HCT116 (cell line): ENCODE measurements at regions not wholly inside any gene's neighbourhood (a gene's known extent, or its start where the extent isn't known, plus 50 kb on each side); places are given as distances from the start of the nearest gene placed in this dataset.

Experiments used
- ATAC-seq: fragments of 200-7000 bp; cut with Tn5 transposase; 2 replicates; pipeline ENCODE4 v1.9.1; 2020; ENCODE audit warnings: mild to moderate bottlenecking, moderate library complexity
- BruUV-seq: library from RNA; stranded (reverse); fragments of 400-500 nt; replicated peaks from 2 replicates; lab custom pipeline; 2021; lab: Mats Ljungman, UMichigan
- CTCF ChIA-PET: fragments of 300-600 bp; sonication (Branson Sonifier 250); formaldehyde crosslinking; loops from one replicate; lab custom pipeline; 2021; ENCODE audit warnings: antibody characterized with exemption; lab: Charles Lee
- POLR2A ChIA-PET: fragments of 300-600, 350-600 bp; sonication (Branson Sonifier 250); formaldehyde crosslinking; loops from one replicate; lab custom pipeline; 2021; ENCODE audit warnings: antibody characterized with exemption; lab: Charles Lee
- RAD21 ChIA-PET, 2 experiments: fragments of 300-600 bp; sonication (Branson Sonifier 250); formaldehyde crosslinking; loops; one replicate each; lab custom pipeline; 2023; ENCODE audit warnings: low total read pairs in 2 of 2; ENCODE audit not compliant: uncharacterized antibody in 2 of 2, unreplicated experiment in 2 of 2, low non-redundant PET in 1 of 2; lab: Charles Lee
- DNase-seq: peaks from one replicate; pipeline ENCODE4 v3.0.0-alpha.2; 2010; ENCODE audit warnings: low read depth, low spot score
- H2AFZ ChIP-seq: fragments of 200-600 bp; shearing (Covaris generic), sonication (generic); 2 replicates; pipeline ENCODE4 v1.6.1; 2017; ENCODE audit warnings: low read depth, mixed run types, mixed read lengths, antibody characterized with exemption, low read length; ENCODE audit not compliant: poor library complexity, severe bottlenecking
- H3K27ac ChIP-seq: 2 replicates; pipeline ENCODE4 v1.5.1; 2012; ENCODE audit warnings: low read depth, low read length
- H3K27me3 ChIP-seq: fragments of 200-600 bp; sonication (generic); 2 replicates; pipeline ENCODE4 v1.6.1; 2016; ENCODE audit warnings: mixed run types, low read length, mixed read lengths; ENCODE audit not compliant: insufficient read depth
- H3K36me3 ChIP-seq, 2 experiments: fragments of 200-500 bp in 1 of 2; fragments of 200-600 bp in 1 of 2; sonication (Bioruptor generic) in 1 of 2; sonication (generic) in 1 of 2; 2 replicates each; pipeline versions ENCODE4 v1.5.1 to v1.6.1; 2014 to 2016; ENCODE audit warnings: low read length in 2 of 2, inconsistent platforms in 1 of 2, mixed read lengths in 1 of 2, mixed run types in 1 of 2; ENCODE audit not compliant: insufficient read depth in 2 of 2, control insufficient read depth in 1 of 2
- H3K4me1 ChIP-seq, 2 experiments: fragments of 200-600 bp in 1 of 2; sonication (generic) in 1 of 2; 2 replicates each; pipeline versions ENCODE4 v1.5.1 to v1.6.1; 2012 to 2017; ENCODE audit warnings: low read length in 2 of 2, inconsistent platforms in 1 of 2, mild to moderate bottlenecking in 1 of 2, mixed read lengths in 1 of 2, mixed run types in 1 of 2, moderate library complexity in 1 of 2; ENCODE audit not compliant: insufficient read depth in 2 of 2, control insufficient read depth in 1 of 2
- H3K4me2 ChIP-seq: fragments of 200-600 bp; sonication (generic); 2 replicates; pipeline ENCODE4 v1.6.1; 2017; ENCODE audit warnings: mixed run types, low read length, mixed read lengths
- H3K4me3 ChIP-seq, 2 experiments: fragments of 200-600 bp in 1 of 2; sonication (generic) in 1 of 2; replicated peaks in 1 of 2; 2 replicates each; pipeline ENCODE4 v1.5.1; 2011 to 2016; ENCODE audit warnings: low read length in 2 of 2, control low read depth in 1 of 2, low read depth in 1 of 2, mild to moderate bottlenecking in 1 of 2, mixed read lengths in 1 of 2, mixed run types in 1 of 2
- H3K79me2 ChIP-seq: fragments of 200-600 bp; sonication (generic); 2 replicates; pipeline ENCODE4 v1.6.1; 2017; ENCODE audit warnings: mild to moderate bottlenecking, mixed run types, low read length, moderate library complexity, mixed read lengths; ENCODE audit not compliant: insufficient read depth
- H3K9ac ChIP-seq: fragments of 200-600 bp; sonication (generic); 2 replicates; pipeline ENCODE4 v1.6.1; 2016; ENCODE audit warnings: low read length, mixed read lengths
- H3K9me2 ChIP-seq: fragments of 200-600 bp; sonication (generic), shearing (Covaris generic); 2 replicates; pipeline ENCODE4 v1.6.1; 2017; ENCODE audit warnings: mixed run types, mild to moderate bottlenecking, moderate library complexity; ENCODE audit not compliant: insufficient read depth
- H3K9me3 ChIP-seq, 2 experiments: fragments of 200-500 bp in 1 of 2; fragments of 200-600 bp in 1 of 2; sonication (Bioruptor generic) in 1 of 2; sonication (generic) in 1 of 2; 2 replicates each; pipeline ENCODE4 v1.6.1; 2014 to 2017; ENCODE audit warnings: low read length in 2 of 2, mixed read lengths in 2 of 2, inconsistent platforms in 1 of 2, low read depth in 1 of 2, mild to moderate bottlenecking in 1 of 2, mixed run types in 1 of 2, moderate library complexity in 1 of 2; ENCODE audit not compliant: control insufficient read depth in 1 of 2, insufficient read depth in 1 of 2
- H4K20me1 ChIP-seq: fragments of 200-600 bp; sonication (generic), shearing (Covaris generic); 2 replicates; pipeline ENCODE4 v1.6.1; 2017; ENCODE audit warnings: mixed run types, mild to moderate bottlenecking, moderate library complexity; ENCODE audit not compliant: insufficient read depth
- CBX3 ChIP-seq: IDR thresholded peaks from 2 replicates; pipeline ENCODE4 v1.6.1; 2012; ENCODE audit warnings: low read depth
- CEBPB ChIP-seq: IDR thresholded peaks from 2 replicates; pipeline ENCODE4 v1.6.1; 2012; ENCODE audit warnings: low read depth
- EGR1 ChIP-seq: IDR thresholded peaks from 2 replicates; pipeline ENCODE4 v1.6.1; 2012; ENCODE audit warnings: low read depth
- ELF1 ChIP-seq: IDR thresholded peaks from 2 replicates; pipeline ENCODE4 v1.6.1; 2012; ENCODE audit warnings: low read depth, borderline replicate concordance
- EZH2 ChIP-seq: fragments of 200-600 bp; sonication (generic); IDR thresholded peaks from 2 replicates; pipeline ENCODE4 v1.6.1; 2017; ENCODE audit warnings: antibody characterized with exemption, mixed run types
- FOSL1 ChIP-seq: IDR thresholded peaks from 2 replicates; pipeline ENCODE4 v1.6.1; 2012; ENCODE audit warnings: low read depth
- JUND ChIP-seq: IDR thresholded peaks from 2 replicates; pipeline ENCODE4 v1.6.1; 2012
- POLR2A ChIP-seq: IDR thresholded peaks from 2 replicates; pipeline ENCODE4 v1.7.0; 2011; ENCODE audit warnings: borderline replicate concordance; ENCODE audit not compliant: insufficient read depth, insufficient read length; ENCODE audit errors: extremely low read depth
- SIN3A ChIP-seq: IDR thresholded peaks from 2 replicates; pipeline ENCODE4 v1.6.1; 2012; ENCODE audit warnings: low read depth
- SP1 ChIP-seq: IDR thresholded peaks from 2 replicates; pipeline ENCODE4 v1.6.1; 2012; ENCODE audit warnings: low read depth
- SRF ChIP-seq: IDR thresholded peaks from 2 replicates; pipeline ENCODE4 v1.6.1; 2012; ENCODE audit warnings: low read depth
- TCF7L2 ChIP-seq: IDR thresholded peaks from 2 replicates; pipeline ENCODE4 v1.7.0; 2011; ENCODE audit warnings: borderline replicate concordance, inconsistent platforms; ENCODE audit not compliant: insufficient read depth, insufficient read length; ENCODE audit errors: extremely low read depth
- ZNF274 ChIP-seq: fragments of 200-500 bp; sonication (Bioruptor generic); IDR thresholded peaks from 2 replicates; pipeline ENCODE4 v1.6.1; 2014; ENCODE audit warnings: mild to moderate bottlenecking, low read depth, low read length, inconsistent platforms
- intact Hi-C: fragments of 100-400 bp; cut with micrococcal nuclease; formaldehyde crosslinking; loops from 2 replicates; pipeline ENCODE4 v1.10.0; 2022
- TF ChIP-seq, protein P1 (sequence below), 3 experiments: fragments of 200-600 bp in 1 of 3; sonication (generic) in 1 of 3; IDR thresholded peaks in 2 of 3; conservative IDR thresholded peaks in 1 of 3; 2 replicates each; pipeline ENCODE4 v1.5.1; 2012 to 2017; ENCODE audit warnings: low read depth in 2 of 3, low read length in 2 of 3, antibody characterized with exemption in 1 of 3, borderline replicate concordance in 1 of 3, control low read depth in 1 of 3, mild to moderate bottlenecking in 1 of 3, mixed read lengths in 1 of 3, mixed run types in 1 of 3, moderate library complexity in 1 of 3; ENCODE audit not compliant: insufficient read depth in 1 of 3
- TF ChIP-seq, protein P2 (sequence below): IDR thresholded peaks from 2 replicates; pipeline ENCODE4 v1.6.1; 2012
- TF ChIP-seq, protein P3 (sequence below): IDR thresholded peaks from 2 replicates; pipeline ENCODE4 v1.6.1; 2012; ENCODE audit warnings: low read depth

DNA sequence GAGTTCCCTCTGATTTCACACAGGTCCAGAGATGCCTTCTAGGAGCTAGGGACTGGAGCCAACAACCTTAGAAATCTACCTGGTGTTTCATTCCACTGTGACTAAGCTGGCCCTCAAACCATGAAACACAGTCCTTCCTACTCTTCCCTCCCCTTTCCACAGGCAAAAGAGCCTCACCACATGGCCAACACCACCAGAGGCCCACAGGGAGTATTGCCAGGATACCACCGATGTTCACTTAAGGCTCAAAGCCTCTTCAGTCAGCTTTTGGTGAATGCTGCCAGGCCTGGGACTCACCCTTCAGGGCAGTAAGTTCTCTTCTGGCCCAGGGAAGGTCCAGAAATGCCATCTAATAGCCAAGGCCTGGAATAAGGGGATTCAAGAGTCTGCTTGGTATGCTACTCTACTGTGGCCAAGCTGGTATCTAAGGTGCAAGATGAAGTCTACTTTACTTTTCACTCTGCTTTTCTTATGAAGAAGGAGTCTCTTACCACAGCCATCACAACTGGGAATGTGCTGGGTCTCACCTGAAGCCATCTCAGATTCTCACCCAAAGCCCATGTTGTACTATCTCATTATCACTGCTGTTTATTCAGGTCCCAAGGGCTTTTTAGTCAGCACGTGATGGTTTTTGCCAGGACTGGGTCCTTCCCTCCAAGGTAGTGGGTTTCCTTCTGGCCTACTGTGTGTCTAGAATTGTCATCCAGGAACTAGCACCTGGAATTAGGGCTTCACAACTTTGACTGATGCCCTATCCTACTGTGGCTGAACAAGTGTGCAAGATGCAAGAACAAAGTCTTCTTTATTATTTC lies 1018.4 kb downstream of the TAF11L14 start:
- DNase-seq (no peak), ATAC-seq (no peak)
- no peaks in the 10 kb centered on the region for H3K27me3 ChIP-seq
- ChIA-PET POLR2A (no interaction called here), CTCF (no interaction called here), RAD21 (no interaction called here)
- no peak overlapping the region for H2AFZ ChIP-seq
- H3K4me2 ChIP-seq, result no peak overlapping the region
- intact Hi-C loops, result no loop called here
- no peaks in the 10 kb centered on the region for H3K9me2 ChIP-seq
- no peak overlapping the region for H3K9ac ChIP-seq
- H3K79me2 ChIP-seq, result no peaks in the 10 kb centered on the region
- H3K4me1 ChIP-seq, result no peaks in the 10 kb centered on the region
- H3K36me3 ChIP-seq, result no peaks in the 10 kb centered on the region
- H4K20me1 ChIP-seq, result no peaks in the 10 kb centered on the region
- no TSS peak for BruUV-seq
- H3K27ac ChIP-seq, result no peak overlapping the region
- TF ChIP-seq ELF1, result no peak
- no peak for TF ChIP-seq POLR2A
- TF ChIP-seq SP1, result no peak
- no peak for TF ChIP-seq TCF7L2
- TF ChIP-seq EZH2, result no peak
- no peak for TF ChIP-seq JUND
- TF ChIP-seq FOSL1, result no peak
- TF ChIP-seq, protein P1, sequence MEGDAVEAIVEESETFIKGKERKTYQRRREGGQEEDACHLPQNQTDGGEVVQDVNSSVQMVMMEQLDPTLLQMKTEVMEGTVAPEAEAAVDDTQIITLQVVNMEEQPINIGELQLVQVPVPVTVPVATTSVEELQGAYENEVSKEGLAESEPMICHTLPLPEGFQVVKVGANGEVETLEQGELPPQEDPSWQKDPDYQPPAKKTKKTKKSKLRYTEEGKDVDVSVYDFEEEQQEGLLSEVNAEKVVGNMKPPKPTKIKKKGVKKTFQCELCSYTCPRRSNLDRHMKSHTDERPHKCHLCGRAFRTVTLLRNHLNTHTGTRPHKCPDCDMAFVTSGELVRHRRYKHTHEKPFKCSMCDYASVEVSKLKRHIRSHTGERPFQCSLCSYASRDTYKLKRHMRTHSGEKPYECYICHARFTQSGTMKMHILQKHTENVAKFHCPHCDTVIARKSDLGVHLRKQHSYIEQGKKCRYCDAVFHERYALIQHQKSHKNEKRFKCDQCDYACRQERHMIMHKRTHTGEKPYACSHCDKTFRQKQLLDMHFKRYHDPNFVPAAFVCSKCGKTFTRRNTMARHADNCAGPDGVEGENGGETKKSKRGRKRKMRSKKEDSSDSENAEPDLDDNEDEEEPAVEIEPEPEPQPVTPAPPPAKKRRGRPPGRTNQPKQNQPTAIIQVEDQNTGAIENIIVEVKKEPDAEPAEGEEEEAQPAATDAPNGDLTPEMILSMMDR (IDR thresholded peaks at IDR 0.05 in 2 of 3, conservative IDR thresholded peaks at IDR 0.05 in 1 of 3; ENCODE audit: borderline replicate concordance in 1 of 3, insufficient read depth in 1 of 3, low read depth in 2 of 3, low read length in 2 of 3), result no peak
- no peak for TF ChIP-seq CBX3
- TF ChIP-seq, protein P2, sequence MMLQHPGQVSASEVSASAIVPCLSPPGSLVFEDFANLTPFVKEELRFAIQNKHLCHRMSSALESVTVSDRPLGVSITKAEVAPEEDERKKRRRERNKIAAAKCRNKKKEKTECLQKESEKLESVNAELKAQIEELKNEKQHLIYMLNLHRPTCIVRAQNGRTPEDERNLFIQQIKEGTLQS, result no peak
- TF ChIP-seq CEBPB, result no peak
- TF ChIP-seq SIN3A, result no peak
- TF ChIP-seq, protein P3, sequence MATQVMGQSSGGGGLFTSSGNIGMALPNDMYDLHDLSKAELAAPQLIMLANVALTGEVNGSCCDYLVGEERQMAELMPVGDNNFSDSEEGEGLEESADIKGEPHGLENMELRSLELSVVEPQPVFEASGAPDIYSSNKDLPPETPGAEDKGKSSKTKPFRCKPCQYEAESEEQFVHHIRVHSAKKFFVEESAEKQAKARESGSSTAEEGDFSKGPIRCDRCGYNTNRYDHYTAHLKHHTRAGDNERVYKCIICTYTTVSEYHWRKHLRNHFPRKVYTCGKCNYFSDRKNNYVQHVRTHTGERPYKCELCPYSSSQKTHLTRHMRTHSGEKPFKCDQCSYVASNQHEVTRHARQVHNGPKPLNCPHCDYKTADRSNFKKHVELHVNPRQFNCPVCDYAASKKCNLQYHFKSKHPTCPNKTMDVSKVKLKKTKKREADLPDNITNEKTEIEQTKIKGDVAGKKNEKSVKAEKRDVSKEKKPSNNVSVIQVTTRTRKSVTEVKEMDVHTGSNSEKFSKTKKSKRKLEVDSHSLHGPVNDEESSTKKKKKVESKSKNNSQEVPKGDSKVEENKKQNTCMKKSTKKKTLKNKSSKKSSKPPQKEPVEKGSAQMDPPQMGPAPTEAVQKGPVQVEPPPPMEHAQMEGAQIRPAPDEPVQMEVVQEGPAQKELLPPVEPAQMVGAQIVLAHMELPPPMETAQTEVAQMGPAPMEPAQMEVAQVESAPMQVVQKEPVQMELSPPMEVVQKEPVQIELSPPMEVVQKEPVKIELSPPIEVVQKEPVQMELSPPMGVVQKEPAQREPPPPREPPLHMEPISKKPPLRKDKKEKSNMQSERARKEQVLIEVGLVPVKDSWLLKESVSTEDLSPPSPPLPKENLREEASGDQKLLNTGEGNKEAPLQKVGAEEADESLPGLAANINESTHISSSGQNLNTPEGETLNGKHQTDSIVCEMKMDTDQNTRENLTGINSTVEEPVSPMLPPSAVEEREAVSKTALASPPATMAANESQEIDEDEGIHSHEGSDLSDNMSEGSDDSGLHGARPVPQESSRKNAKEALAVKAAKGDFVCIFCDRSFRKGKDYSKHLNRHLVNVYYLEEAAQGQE, result no peak
- no peak for TF ChIP-seq SRF
- no peak for TF ChIP-seq ZNF274
- TF ChIP-seq EGR1, result no peak
- peaks cover 5 to 21% of the 10 kb centered on the region in 2 experiments; a peak in 3 of 4 replicates for H3K9me3 ChIP-seq
- no peak overlapping the region for H3K4me3 ChIP-seq
